Left hindlimb (tissue), 1 donor: ENCODE measurements at regions not wholly inside any gene's neighbourhood (a gene's known extent, or its start where the extent isn't known, plus 50 kb on each side); places are given as distances from the start of the nearest gene placed in this dataset.
"Not testable (repeated sequence)": the region's sequence is repeated elsewhere in the genome, so short reads cannot be mapped to it uniquely, and the experiment has no call there.

Experiments used
- DNase-seq: peaks from one replicate; pipeline ENCODE4 v3.0.0-alpha.2; 2018

DNA sequence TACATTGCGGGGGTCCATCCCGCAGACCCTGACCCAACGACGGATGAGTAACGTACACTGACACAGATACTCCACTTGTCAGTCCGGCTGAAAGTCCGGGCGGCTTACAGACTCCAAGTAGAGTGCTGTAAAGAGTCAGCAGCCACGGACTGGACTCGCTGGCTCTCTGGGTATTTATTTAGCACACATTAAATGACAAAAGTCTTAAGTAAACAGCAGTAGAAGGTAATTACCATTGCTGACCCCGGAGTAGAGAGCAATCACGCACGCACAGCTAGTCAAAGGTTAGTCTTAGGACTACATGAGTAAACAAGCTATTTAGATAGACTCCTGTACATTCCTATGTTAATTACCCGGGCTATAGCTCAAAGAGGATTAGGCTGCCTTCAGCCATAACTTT, 780.9 kb downstream of the RPS29 start:
- DNase-seq = no peak

DNA sequence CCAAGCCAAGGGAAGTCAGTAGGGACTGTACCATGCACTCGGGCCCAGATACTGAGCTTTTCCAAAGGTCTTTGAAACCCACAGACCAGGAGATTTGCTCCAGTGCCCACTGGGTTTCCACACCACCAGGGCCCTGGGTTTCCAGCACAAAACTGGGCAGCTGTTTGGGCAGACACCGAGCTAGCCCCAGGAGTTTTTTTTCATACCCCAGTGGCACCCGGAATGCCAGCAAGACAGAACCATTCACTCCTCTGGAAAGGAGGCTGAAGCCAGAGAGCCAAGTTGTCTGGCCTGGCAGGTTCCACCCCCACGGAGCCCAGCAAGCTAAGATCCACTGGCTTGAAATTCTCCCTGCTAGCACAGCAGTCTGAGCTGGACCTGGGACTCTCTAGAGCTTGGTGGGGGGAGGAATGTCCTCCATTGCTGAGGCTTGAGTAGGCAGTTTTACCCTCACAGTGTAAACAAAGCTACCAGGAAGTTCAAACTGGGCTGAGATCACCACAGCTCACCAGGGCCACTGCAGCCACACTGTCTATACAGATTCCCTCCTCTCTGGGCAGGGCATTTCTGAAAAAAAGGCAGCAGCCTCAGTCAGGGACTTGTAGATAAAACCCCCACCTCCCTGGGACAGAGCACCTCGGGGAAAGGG, 793.7 kb downstream of the RPS29 start:
- no peak for DNase-seq

DNA sequence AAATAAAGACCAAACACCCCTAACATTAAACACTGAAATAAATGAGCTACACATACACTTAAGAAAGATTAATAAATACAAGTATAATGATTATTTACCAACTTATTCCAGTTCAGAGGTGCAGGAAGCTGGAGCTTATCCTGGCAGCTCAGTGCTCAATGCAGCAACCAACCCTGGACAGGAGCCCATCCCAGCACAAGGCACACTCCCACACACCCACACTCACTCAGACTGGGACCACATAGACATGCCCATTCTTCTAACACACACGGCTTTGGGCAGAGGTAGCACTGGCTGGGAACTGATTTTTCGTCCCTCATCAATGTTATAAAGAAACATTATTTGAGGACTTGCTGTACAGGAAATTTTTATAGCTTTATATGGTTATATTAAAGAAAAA, 797.4 kb downstream of the RPS29 start:
- no peak for DNase-seq

DNA sequence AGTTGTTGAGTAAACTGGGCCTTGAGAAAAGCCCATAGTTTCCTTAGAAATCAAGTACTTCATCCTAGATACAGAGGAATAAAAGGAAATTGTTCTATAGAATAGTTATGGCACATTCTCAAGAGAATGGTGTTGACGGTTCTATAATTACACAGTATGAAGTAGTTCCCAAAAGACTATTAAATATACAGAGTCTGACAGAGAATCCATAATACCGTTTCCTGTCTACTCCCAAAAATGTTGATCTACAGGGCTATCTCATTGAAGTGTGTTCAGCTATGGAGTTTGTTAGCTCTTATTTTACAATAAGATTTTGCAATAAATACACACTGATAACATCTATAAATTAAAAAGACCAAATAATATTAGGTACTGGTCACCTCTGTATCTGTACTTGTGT, 799.7 kb downstream of the RPS29 start:
- DNase-seq = no peak

DNA sequence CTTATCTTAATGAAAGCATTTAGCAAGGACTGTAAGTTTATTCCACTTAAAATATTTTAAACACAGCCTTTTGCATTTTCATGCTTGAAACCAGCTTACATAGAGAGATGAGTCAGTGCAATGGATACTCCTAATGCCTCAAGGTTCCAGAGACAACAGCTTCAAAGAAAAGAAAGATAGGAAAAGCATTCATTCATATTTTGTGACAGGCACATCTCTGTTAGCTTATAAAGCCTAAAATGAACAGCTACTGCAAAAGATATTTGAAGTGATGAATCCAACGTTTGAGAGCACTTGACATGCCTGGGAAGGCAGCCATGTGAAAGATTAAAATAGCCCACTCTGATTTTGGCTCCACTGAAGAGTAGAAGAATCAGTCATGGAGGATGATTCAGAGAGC, 814.5 kb downstream of the RPS29 start:
- DNase-seq = no peak

DNA sequence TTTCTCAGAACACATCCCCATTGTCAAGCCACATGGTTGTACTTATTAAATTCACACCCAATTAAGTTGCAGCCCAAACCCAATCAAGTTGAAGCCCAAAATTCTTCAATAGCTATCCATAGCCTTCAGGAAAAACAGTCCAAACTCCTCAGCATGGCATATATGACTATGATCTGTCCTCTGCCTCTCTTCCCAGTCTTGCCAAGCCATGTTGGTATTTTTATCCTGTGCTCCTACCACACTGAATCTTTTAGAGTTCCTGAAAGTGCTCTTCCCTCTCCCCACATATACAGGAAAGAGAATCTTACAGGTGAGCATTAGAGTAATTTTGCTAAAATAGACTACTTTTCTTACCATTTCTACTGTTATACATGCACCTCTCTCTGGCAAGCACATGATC, 834.9 kb downstream of the RPS29 start:
- no peak for DNase-seq

DNA sequence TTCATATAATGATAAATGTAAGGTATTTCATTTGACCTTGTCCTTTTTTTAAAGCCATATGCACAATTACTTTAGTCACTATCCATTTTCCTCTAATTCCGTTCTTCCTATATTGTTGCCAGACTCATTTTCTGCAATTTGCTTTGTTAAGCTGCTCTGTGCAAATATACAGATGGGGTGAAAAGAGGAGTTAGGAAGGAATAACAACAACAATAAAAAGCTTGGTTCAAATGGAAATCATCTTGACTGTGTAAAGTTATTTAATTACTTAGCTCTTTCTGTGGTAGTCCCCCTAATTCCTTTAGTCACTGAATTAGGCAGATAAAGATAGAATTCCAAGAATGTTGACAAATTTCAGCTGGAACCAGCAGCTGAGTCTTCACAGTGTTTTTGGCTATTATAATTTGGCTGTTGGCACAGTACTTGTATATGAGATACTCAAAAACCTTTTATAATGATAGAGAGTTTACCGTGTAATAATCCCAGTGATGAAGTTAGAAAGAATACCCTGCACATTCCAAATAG, 838.0 kb downstream of the RPS29 start:
- DNase-seq = no peak

DNA sequence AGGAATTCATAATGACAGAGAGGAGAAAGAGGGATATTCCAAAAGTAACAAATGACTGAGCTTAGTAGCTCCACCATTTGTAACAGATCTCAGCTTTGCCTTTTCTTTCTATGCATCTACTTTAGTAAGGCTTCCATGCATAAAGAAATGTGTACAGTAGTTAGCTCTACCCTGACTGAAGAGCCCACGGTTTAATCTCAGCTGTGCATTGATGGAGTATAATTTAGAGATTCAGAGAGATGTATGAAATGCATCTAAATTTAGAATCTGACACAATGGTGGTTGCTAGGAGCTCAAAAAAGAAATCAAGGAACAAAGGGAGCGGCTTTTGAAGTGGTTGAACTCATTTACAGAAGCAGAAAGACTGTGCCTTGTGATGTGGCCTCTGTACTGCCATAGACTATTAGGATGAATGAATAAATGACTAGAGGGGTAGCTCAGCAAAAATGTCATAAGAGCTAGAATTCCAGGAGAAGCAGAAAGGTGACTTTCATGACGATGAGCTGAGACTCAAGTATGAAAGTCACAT, 838.6 kb downstream of the RPS29 start:
- no peak for DNase-seq

DNA sequence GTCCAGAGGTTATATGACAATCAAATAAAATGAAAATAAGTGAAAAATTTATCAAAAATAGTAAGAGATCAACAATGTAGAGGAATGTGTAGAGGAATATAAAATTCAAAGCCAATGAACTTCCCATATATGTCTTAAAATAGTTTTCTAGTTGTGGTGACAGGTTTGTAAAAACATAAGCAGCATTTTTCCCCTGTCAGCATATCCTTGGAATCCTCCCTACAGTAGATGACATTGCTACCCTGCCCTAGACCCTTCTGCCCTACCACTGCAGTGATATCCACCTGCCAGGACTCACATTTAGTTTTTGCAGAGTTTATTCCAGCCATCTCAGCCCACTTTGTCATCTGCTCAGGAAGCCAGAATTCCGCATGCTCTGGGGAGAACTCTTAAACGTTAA, 842.0 kb downstream of the RPS29 start:
- no peak for DNase-seq

DNA sequence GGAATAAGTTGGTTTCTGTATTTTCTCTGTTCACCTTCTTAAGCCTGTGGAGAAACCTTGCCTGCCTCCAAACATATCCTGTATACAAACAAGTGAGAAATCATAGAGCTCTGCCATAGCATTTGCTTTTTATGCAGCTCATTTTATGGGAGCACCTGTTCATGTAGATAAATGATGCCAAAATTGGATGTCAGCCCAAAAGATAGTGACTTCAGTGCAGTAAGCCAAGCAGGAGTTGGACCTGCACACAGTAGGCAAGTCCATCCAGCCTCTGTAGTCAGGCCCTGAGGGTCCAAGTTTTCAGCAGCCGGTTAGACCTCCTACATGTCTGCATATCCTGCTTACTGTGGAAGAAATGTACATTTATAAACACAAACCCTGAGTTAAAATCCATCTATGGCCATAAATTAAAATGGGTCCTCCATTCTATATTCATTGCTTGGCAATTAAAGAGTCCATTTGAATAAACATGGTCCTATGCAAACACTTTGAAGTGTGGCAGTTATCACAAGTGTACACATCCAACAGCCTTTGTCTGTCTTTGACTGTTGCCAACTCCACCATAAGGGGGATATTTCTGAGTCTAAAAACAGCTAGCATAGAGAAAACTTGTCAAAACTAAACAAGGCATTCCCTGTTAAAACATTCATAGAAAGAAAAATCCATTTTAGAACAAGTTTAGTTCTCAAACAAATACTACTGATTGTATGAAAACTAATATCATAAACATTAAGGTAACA, 847.8 kb downstream of the RPS29 start:
- no peak for DNase-seq

DNA sequence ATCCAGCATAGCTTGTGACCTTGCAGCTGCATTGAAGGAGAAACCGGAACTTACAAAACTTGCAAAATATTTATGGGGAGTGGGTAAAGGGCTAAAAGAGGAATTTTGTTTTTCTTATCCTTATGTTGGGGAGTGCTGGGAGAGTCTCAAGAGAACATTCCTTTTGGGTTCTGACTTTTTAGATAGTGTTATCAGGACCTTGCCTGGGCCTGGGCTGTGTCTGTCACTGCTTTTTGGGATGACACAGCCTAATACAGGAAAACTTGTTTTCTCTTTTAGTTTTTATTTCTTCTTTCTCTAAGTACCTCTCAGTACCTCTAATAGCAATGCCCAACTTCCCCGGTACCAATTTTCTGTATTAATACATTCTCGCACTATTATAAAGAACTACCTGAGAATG, 850.6 kb downstream of the RPS29 start:
- DNase-seq = no peak

DNA sequence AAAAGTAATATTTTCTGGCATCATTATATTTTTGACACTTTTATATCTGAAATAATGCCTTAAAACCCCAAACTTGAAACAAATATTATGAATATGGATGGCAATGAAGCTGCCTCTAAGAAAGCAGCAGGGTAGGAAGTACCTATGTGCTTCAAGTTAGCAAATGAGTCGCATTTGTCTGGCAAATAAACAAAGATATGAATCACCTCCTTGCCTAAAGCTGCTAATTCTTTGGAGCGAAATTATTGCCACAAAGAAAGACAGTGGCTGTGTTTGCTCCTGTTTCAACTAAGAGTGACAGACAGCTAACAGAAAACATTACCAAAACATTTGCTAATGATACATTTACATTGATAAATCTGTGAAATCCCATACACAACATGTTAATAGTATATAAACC, 854.9 kb downstream of the RPS29 start:
- no peak for DNase-seq

DNA sequence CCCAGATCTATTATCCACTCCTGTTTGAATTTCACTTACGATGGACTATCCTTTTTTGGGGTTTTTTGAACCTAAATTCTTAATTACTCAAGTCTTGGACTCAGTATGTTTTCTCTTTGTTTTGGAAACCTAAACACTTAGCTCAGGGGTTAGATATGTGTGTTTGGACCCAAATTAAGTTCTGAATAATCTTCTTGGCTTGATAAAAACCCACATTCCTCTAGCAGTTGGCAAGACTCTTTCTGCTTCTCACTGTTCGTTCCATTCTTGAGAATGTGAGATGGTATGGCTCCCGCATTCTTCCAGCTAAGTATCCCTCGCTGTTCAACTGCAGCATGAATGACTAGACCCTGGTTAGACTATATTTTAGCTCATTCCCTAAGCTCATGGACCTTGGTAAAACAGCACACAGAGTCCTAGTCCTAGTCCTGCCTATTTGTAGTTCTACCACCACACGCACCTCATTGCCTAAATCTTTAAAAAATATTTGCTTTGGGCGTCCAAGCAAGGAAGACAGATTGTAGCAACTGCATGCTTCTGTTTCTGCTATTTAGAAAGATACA, 860.0 kb downstream of the RPS29 start:
- DNase-seq = no peak

DNA sequence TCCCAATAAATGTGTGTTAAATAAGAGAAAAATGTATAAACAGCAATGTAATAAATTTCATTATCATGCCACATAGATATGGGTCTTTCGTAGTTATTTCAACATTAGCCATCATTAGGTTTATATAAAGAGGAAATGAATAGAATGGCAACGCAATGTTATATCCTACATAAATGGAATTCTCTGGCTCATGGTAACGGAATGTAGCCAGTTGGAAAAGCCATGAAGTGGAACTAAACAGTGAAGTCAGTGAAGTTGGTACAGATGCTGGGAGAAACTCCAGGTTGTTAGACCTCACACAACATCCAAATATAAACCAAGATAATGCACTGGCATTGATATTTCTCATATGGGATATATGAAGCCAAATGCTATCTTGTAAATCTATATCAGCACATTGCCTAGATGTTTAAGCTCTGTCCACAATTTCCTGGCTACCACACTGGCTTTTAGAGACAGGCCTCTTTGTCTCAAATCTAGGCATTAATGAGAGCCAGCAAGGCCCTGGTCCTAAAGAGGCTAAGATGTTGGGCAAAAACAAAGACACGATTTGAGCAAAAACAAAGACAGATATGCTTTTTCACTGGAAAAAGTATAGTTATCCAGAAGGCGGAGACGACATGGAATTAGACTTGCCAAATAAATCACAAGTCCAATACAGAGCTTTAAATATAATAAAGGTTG, 861.0 kb downstream of the RPS29 start:
- DNase-seq = no peak

DNA sequence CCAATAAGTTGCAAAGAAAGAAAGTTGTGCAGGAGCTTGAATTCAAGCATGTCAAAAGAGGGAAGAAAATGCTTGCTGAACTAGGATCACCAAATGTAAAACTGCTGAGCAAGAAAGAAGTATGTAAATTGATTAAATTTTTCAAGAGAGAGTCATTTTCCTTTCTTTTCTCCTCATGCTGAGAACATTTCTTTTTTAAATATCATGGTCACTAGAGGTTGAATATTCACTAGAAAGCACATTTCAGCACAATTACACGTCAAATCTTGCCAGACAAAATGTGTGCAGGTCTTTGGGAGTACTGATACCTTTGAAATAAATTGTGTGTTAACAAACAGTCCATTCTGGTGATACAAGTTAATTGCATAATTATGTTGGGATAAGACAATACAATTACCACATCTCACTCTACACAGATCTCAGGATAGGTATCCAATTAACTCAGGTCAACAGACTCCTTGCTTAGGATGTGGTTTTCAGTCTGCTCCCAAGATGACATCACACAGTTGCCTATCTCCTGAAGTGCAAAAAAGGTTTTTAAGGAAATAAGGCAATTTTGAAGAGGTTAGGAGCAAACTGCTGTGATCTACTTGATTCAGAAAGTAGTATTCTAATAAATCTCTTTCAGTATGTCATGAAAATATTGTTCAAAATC, 862.2 kb downstream of the RPS29 start:
- DNase-seq = no peak

DNA sequence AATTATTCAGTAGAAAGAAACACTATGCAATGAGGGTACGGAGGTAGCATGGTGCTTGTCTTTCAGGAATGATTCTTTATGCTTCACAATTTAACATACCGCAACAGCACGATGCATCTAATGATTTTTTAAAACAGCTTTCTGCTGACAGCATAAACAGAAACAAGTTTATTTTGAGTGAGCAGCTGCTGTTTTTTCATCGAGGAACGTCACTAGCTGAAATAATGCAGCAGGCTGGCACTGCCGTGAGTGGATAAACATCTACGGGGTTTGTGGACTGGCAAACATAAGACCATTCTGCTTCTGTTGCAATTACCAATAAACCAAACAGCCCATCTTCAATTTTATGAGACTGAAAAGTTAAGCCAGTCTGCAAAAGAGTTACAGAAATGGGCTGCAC, 871.8 kb downstream of the RPS29 start:
- DNase-seq = no peak

DNA sequence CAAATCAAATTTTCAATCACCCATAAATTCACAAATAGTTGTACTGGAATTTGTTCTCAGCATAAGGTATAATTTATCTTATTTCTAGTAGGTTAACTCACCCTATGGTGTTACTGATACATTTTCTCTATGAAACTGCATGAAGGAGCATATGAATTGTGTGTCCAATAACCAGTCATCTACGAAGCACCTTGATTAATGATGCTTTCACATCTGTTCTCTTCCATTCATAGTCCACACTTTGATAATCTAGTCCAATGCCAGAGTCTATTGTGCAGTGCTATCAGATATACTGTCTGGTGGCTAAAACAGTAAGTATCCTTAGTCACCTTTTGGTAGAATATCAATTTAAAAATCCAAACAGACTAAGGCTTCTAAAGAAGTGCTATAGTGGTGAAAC, 876.0 kb downstream of the RPS29 start:
- DNase-seq = no peak

DNA sequence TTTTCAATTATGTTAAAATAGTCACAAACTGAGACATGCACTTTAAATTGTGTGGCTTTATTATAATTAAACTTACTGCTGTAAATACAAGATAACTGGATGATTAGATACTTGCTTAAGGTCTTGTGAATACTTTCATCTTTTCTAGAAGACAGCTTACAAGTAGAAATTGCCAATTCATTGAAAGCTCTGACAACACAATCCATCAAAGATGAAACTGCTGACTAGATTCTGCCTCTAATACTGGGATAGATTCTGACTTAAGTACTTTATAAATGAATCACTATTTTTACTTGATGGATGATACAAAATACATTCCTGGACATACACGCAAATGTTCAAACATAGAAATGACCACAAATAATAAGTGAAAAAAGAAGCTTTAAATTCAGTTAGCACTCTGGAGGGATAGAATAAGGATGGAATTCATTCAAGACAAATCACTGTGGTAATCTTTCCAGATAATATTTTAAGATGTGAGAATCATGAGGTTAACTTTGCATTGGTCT, 876.8 kb downstream of the RPS29 start:
- DNase-seq = no peak

DNA sequence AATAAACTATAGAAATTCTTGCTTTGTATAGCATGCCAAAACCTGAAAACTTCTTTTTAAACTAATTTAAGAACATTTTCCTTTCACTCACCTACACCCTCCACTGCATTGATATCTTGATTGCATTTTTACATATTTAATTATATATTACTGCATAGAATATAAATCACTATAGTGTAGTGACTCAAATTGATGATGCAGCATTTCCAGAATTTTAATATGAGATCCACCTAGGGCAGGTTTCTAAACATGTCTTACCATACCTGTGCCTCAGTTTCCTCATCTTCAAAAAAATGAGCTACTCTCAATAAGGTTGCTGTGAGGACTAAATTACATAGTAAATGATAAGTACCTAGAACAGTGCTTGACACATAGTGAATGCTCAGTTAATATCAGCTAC, 881.5 kb downstream of the RPS29 start:
- DNase-seq = no peak

DNA sequence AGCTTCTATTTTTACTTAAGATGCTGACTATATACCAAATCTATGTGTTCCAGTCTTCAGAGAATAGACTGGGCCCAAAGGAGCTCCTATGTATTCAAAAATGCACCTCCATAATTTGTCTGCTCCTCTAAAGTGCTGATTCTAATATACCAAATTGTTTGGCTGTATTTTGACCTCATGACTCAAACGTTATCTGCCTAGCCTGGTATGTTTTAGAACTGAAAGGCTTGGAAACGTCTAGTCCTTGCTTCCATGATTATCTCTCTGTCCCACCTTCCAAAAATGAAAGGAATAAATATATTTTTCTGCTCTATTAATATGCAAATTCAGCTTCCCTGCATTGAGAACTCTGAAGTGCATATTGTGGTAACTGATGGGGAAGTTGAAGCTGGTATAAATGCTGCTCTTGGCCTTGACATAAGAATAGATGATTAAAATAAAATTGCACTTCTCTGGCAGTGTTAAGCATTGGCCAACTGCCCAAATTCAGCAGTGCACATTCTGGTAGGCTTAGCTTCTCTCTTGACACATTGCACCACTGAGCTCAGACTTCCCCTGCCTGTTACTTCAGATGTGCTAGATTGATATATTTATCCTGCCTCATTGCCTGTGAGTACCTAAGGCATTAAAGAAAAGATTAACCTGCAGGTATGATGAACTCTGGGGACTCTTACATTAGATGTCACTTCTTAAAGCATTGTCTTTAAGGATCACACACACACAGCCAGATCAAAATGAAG, 882.3 kb downstream of the RPS29 start:
- DNase-seq = no peak

DNA sequence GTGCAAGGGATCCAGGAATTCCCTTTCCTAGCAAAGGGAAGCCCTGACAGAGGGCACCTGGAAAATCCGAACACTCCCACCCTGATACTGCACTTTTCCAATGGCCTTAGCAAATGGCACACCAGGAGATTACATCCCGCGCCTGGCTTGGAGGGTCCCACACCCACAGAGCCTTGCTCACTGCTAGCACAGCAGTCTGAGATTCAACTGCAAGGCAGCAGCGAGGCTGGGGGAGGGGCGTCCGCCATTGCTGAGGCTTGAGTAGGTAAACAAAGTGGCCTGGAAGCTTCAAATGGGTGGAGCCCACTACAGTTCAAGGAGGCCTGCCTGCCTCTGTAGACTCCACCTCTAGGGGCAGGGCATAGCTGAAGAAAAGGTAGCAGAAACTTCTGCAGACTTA, 888.8 kb downstream of the RPS29 start:
- not testable (repeated sequence) for DNase-seq

DNA sequence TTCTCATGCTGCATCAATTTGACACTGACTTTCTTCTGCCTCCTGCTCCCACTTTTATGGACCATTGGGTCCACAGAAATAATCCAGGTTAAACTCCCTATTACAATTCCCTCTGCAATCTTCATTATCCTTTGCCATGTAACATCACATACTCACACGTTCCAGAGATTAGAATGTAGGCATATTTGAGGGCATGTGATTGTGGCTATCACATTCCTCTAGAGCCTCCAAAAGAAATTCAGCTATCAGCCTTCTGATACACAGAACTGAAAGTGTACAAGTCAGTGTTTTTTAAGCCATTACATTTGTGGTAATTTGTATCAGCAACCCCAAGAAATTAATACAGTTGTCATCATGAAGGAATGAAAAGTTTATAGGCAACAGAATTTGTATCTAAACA, 892.4 kb downstream of the RPS29 start:
- DNase-seq = no peak
